Omental fat pad (tissue), 3 donors: ENCODE measurements at regions not wholly inside any gene's neighbourhood (a gene's known extent, or its start where the extent isn't known, plus 50 kb on each side); places are given as distances from the start of the nearest gene placed in this dataset.

Experiments used
- ATAC-seq: fragments of 150-250 bp; one replicate; pipeline ENCODE4 v1.9.1; 2016; ENCODE audit warnings: mild to moderate bottlenecking, moderate library complexity; ENCODE audit not compliant: low FRiP score
- DNase-seq: peaks from one replicate; pipeline ENCODE4 v3.0.0-alpha.2; 2019; ENCODE audit warnings: low spot score
- TF ChIP-seq, protein P1 (sequence below), 3 donors: fragments of 450-650 bp; IDR thresholded peaks; one replicate each; pipeline ENCODE4 v1.5.1; 2016 to 2017; ENCODE audit warnings: antibody characterized with exemption in 3 of 3, mild to moderate bottlenecking in 3 of 3, moderate library complexity in 2 of 3

DNA sequence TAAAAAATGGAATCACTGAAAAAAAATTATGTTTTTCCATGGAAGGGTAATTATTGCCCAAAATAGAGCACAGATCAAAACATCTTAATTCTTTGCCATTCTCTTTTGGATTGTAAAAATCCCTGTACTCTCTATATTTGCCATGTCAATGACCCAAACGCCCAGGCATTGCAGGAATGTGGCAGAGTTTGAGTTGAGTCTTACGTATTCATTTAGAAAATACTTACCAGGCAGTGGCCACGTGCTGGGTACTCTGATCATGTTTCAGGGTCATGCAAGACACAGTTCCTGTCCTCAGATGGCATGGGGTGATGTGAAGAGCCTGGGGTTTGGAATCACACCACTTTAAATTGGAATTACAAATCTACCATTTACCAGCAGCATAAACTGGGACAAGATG is 267.7 kb downstream of the ABCC12 start:
- no peak for ATAC-seq
- TF ChIP-seq, protein P1, sequence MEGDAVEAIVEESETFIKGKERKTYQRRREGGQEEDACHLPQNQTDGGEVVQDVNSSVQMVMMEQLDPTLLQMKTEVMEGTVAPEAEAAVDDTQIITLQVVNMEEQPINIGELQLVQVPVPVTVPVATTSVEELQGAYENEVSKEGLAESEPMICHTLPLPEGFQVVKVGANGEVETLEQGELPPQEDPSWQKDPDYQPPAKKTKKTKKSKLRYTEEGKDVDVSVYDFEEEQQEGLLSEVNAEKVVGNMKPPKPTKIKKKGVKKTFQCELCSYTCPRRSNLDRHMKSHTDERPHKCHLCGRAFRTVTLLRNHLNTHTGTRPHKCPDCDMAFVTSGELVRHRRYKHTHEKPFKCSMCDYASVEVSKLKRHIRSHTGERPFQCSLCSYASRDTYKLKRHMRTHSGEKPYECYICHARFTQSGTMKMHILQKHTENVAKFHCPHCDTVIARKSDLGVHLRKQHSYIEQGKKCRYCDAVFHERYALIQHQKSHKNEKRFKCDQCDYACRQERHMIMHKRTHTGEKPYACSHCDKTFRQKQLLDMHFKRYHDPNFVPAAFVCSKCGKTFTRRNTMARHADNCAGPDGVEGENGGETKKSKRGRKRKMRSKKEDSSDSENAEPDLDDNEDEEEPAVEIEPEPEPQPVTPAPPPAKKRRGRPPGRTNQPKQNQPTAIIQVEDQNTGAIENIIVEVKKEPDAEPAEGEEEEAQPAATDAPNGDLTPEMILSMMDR (IDR thresholded peaks at IDR 0.05), result no peak
- no peak for DNase-seq

DNA sequence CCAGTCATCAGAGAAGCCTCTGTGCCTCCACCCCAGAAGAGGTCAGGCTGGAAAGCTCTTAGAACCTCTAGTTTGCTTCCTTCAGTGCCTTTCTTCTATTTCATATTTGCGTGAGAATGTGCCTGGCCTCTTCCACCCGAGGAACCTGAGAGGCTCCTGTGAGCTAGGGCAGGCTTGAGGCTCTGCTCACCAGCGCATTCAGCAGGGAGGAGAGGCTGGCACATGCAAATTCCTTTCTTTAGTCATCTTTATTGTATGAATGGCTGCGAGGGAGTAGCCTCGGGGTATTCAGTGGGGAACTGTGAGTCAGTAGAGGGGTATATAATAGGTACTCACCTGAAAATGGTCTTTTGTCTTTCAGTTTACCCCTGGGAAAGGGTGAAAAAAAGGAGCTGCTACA is 268.3 kb downstream of the ABCC12 start:
- ATAC-seq (no peak), DNase-seq (no peak)
- TF ChIP-seq, protein P1 (IDR thresholded peaks at IDR 0.05), result no peak

DNA sequence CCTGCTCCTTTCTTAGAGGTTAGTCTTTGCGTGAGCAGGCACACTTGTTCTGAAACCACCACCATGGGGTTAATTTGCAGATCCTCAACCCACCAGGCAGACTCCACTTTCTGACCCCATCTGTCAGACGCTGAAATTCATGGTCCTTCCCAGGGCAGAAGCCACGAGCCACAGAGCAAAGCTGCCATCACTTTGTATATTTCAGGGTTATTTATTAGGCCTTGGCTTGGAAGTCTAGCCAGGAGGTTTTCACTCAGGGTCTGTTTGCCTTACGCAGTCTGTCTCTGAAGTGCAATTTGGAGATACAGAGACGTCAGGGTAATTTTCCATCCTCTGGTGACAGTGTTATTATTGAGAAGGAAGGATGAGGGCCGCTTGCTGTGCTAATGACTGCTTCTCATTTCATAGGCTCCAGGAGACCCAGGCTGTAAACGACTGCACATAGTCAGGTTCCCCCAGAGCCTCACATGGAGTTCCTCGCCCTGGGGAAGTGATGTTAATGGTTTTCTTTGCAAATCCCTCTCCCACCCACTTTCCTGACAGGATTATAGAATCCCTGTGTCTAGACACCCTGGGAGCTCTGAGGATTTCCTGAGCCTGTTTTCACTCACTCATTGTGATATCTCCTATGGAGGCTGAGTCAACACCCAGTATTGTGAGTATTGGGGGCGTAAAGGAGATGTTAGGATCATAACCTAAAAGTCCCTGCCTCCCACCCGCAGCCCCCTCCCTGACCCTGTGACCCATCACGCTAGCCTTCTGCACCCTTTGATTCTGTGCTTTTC is 269.0 kb downstream of the ABCC12 start:
- no peak for ATAC-seq
- DNase-seq, result no peak
- TF ChIP-seq, protein P1 (IDR thresholded peaks at IDR 0.05), result no peak

DNA sequence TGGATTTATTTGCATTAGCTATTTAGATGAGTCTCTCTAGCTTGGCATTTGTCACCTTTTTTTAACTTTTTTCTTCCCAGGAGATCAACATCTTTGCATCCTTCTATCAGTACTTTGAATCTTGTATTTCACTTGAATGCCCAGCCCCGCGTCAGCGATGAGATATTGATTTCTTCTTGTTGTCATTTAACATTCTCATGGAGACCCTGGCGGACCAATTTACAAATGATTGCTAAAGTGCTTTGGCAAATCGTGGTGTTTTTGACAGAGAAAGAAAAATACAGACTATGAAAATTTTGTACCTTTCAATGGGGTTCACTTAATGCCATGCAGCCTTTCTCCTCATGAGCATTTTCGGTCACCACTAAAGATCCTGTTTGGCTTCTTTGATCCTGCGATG is 269.7 kb downstream of the ABCC12 start:
- DNase-seq, result no peak
- ATAC-seq, result no peak
- TF ChIP-seq, protein P1 (IDR thresholded peaks at IDR 0.05), result no peak

DNA sequence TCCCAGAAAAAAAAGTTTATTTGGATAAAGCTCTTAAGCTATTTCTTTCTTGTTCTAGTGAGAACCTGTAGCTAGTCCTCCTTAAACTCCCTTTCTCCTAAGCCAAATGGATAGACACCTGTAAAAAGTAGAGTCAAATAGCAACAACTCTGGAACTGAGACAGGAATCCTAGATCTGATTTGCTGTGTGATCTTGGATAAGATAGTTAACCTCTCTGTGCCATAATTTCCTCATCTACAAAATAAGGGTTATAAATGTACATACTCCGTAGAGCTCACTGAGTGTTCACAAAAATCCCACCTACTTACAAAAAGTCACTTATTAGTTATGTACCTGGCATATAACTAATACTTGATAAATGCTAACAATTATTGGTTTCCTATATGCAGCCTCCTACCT is 270.3 kb downstream of the ABCC12 start:
- ATAC-seq (no peak), DNase-seq (no peak)
- TF ChIP-seq, protein P1 (IDR thresholded peaks at IDR 0.05), result no peak

DNA sequence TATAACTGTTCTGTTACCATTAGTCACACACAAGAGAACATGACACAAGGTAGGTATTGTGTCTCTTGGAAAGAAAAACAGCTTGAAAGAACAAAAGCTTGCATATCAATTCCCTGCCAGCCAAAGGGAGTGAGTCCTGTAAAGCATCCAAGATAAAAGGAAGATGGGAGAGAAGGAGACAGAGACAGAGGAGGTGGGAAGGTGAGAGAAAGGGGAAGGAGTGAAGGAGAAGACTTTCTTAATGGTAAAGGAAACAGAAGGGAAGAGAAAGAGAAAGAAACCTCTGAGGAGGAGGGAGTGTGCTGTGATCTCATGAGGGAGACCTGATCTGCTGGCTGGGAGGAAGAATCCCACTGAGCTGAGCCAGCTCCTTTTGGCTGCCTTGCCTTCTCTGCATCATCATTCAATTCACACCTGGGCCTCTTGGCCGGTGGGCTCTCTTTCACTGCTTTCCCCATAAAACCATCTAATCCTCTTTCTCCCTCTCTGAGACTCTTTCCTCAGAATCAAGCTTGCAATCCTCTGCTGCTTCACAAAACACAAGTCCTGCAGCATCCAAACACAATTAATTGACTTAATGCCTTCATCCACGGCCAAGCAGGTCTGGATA is 271.6 kb downstream of the ABCC12 start:
- DNase-seq, result no peak
- TF ChIP-seq, protein P1 (IDR thresholded peaks at IDR 0.05), result no peak
- no peak for ATAC-seq

DNA sequence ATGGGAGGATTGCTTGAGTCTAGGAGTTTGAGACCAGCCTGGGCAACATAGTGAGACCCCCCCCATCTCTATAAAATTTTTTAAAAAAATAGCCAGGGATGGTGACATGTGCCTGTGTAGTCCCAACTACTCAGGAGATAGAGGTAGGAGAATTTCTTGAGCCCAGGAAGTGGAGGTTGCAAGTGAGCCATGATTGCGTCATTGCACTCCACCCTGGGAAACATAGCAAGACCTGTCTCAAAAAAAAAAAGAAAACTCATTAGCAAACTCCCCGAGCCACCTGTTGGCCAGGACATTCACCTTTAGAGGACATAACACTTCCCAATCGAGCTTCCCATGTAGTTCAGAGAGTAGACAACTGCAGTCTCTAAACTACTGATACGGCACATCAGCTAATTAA is 274.2 kb downstream of the ABCC12 start:
- DNase-seq (no peak), ATAC-seq (no peak)
- TF ChIP-seq, protein P1 (IDR thresholded peaks at IDR 0.05), result no peak
